Neural progenitor cell (in vitro differentiated cells): ENCODE measurements at regions not wholly inside any gene's neighbourhood (a gene's known extent, or its start where the extent isn't known, plus 50 kb on each side); places are given as distances from the start of the nearest gene placed in this dataset.

ENCODE experiments used
- DNase-seq: peaks from one replicate; pipeline ENCODE4 v3.0.0-alpha.2; 2016; ENCODE audit warnings: low spot score
- H2AFZ ChIP-seq: fragments of 200-600 bp; sonication (generic); replicated peaks from 2 replicates; pipeline ENCODE4 v1.6.1; 2016; ENCODE audit warnings: antibody characterized with exemption
- H3F3A ChIP-seq: fragments of 200-600 bp; sonication (generic); 2 replicates; pipeline ENCODE4 v1.6.1; 2016; ENCODE audit warnings: antibody characterized with exemption, low read depth
- H3K27ac ChIP-seq: fragments of 200-600 bp; sonication (generic); 2 replicates; pipeline ENCODE4 v1.5.1; 2016; ENCODE audit warnings: mild to moderate bottlenecking
- H3K27me3 ChIP-seq: fragments of 200-600 bp; sonication (generic); 2 replicates; pipeline ENCODE4 v1.6.1; 2016; ENCODE audit warnings: mild to moderate bottlenecking, moderate library complexity
- H3K36me3 ChIP-seq: fragments of 200-600 bp; sonication (generic); 2 replicates; pipeline ENCODE4 v1.5.1; 2016
- H3K4me1 ChIP-seq: fragments of 200-600 bp; sonication (generic); 2 replicates; pipeline ENCODE4 v1.6.1; 2016; ENCODE audit warnings: mixed run types
- H3K4me2 ChIP-seq: fragments of 200-600 bp; sonication (generic); 2 replicates; pipeline ENCODE4 v1.6.1; 2016
- H3K4me3 ChIP-seq: fragments of 200-600 bp; sonication (generic); 2 replicates; pipeline ENCODE4 v1.5.1; 2016
- H3K79me2 ChIP-seq: fragments of 200-600 bp; sonication (generic); 2 replicates; pipeline ENCODE4 v1.6.1; 2016; ENCODE audit warnings: low read depth
- H3K9ac ChIP-seq: fragments of 200-600 bp; sonication (generic); 2 replicates; pipeline ENCODE4 v1.6.1; 2016
- H3K9me3 ChIP-seq: fragments of 200-600 bp; sonication (generic); 2 replicates; pipeline ENCODE4 v1.5.1; 2016; ENCODE audit warnings: low read depth
- H4K20me1 ChIP-seq: fragments of 200-600 bp; sonication (generic); 2 replicates; pipeline ENCODE4 v1.6.1; 2016; ENCODE audit warnings: low read depth
- H3K27ac Mint-ChIP-seq: 3 replicates; pipeline ENCODE4 v1.8.0; 2021; ENCODE audit warnings: mixed read lengths
- H3K27me3 Mint-ChIP-seq: 2 replicates; pipeline ENCODE4 v1.8.0; 2022; ENCODE audit warnings: low read depth, mild to moderate bottlenecking, inconsistent platforms, moderate library complexity, mixed read lengths; ENCODE audit not compliant: insufficient read depth
- H3K36me3 Mint-ChIP-seq: 3 replicates; pipeline ENCODE4 v1.8.0; 2021; ENCODE audit warnings: mixed read lengths
- H3K4me1 Mint-ChIP-seq: 3 replicates; pipeline ENCODE4 v1.8.0; 2021; ENCODE audit warnings: mixed read lengths
- H3K4me3 Mint-ChIP-seq: 3 replicates; pipeline ENCODE4 v1.8.0; 2021; ENCODE audit warnings: mild to moderate bottlenecking, moderate library complexity, mixed read lengths
- H3K9me3 Mint-ChIP-seq: 3 replicates; pipeline ENCODE4 v1.8.0; 2020; ENCODE audit warnings: mixed read lengths
- EZH2 ChIP-seq: fragments of 200-600 bp; sonication (generic); IDR thresholded peaks from 2 replicates; pipeline ENCODE4 v1.6.1; 2017; ENCODE audit warnings: antibody characterized with exemption, mild to moderate bottlenecking, moderate library complexity
- EZH2phosphoT487 ChIP-seq: fragments of 200-600 bp; sonication (generic); IDR thresholded peaks from 2 replicates; pipeline ENCODE4 v1.6.1; 2017; ENCODE audit warnings: antibody characterized with exemption
- TF ChIP-seq, protein P1 (sequence below): fragments of 200-600 bp; sonication (generic); IDR thresholded peaks from 2 replicates; pipeline ENCODE4 v1.5.1; 2017; ENCODE audit warnings: antibody characterized with exemption, mild to moderate bottlenecking

DNA sequence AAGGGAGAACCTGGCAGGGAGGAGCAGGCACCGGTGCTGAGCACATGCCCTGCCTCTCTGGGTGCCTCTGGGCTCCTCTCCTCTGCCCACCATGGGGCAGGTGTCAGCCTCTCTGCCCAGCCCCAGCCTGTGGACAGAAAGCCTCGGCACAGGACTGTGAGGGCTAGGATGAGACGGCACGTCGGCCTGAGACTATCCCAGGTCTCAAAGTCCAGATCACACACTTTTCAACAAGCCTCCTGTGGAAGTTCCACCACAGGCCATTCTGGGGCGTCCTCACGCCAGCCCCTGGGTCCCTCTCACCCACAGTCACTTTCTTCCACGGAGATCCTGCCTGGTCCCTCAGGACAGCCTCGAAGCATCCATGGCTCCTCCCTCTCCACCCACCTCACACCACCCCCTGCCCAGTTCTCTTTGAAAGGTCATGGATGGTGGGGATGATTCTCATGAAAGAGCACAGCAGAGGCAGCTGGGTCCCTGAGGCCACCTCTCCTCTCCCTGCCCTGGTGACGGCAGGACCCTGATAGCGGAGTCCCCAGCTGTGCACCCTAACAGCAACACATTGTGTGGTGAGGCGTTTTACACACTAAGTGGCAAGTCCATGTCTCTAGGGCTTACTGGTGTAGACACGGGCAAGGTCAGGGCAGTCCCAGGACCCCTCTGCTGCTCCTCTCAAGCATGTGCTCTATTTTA lies 569.4 kb upstream of the SALL3 start:
- H3K4me3 Mint-ChIP-seq = no peak overlapping the region
- Histone ChIP-seq H3F3A (no peaks in the 10 kb centered on the region), H3K4me1 (no peaks in the 10 kb centered on the region), H3K4me2 (no peak overlapping the region), H2AFZ (no peak overlapping the region), H3K27me3 (no peaks in the 10 kb centered on the region), H3K36me3 (no peaks in the 10 kb centered on the region), H3K4me3 (no peak overlapping the region), H3K79me2 (no peaks in the 10 kb centered on the region), H4K20me1 (no peaks in the 10 kb centered on the region), H3K9ac (no peak overlapping the region), H3K9me3 (no peaks in the 10 kb centered on the region), H3K27ac (no peak overlapping the region)
- H3K36me3 Mint-ChIP-seq = no peaks in the 10 kb centered on the region
- H3K9me3 Mint-ChIP-seq = peaks cover 4% of the 10 kb centered on the region
- peaks cover 10% of the 10 kb centered on the region for H3K4me1 Mint-ChIP-seq
- peak overlapping the region; percentile 76 for H3K27ac Mint-ChIP-seq
- H3K27me3 Mint-ChIP-seq = peaks cover 6% of the 10 kb centered on the region
- no peak for DNase-seq
- no peak for TF ChIP-seq EZH2
- TF ChIP-seq EZH2phosphoT487 = no peak
- TF ChIP-seq, protein P1, sequence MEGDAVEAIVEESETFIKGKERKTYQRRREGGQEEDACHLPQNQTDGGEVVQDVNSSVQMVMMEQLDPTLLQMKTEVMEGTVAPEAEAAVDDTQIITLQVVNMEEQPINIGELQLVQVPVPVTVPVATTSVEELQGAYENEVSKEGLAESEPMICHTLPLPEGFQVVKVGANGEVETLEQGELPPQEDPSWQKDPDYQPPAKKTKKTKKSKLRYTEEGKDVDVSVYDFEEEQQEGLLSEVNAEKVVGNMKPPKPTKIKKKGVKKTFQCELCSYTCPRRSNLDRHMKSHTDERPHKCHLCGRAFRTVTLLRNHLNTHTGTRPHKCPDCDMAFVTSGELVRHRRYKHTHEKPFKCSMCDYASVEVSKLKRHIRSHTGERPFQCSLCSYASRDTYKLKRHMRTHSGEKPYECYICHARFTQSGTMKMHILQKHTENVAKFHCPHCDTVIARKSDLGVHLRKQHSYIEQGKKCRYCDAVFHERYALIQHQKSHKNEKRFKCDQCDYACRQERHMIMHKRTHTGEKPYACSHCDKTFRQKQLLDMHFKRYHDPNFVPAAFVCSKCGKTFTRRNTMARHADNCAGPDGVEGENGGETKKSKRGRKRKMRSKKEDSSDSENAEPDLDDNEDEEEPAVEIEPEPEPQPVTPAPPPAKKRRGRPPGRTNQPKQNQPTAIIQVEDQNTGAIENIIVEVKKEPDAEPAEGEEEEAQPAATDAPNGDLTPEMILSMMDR = no peak

DNA sequence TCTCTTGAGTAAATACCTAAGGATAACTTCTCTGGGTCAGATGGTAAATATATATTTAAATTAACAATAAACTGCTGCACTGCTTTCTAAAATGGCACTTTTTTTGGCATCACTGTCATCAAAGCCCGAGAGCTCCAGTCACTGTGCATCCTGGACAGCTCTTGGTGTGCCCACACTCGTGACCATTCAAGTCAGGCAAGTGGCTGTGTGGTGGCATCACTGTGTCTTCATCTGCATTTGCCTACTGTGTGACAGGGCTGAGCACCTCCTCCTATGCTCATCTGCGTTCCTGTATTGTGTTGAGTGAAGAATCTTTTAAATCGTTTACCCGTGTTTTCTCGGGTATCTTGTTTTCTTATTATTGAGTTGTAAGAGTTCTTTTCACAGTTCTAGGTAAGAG lies 568.1 kb upstream of the SALL3 start:
- H3K9me3 ChIP-seq = no peaks in the 10 kb centered on the region
- Mint-ChIP-seq H3K9me3 (peaks cover 4% of the 10 kb centered on the region), H3K4me1 (peaks cover 10% of the 10 kb centered on the region), H3K36me3 (no peaks in the 10 kb centered on the region), H3K4me3 (no peak overlapping the region), H3K27ac (no peak overlapping the region), H3K27me3 (peaks cover 9% of the 10 kb centered on the region)
- no peak overlapping the region for H3K4me3 ChIP-seq
- H3K27me3 ChIP-seq = no peaks in the 10 kb centered on the region
- H2AFZ ChIP-seq = no peak overlapping the region
- no peak for DNase-seq
- TF ChIP-seq EZH2phosphoT487 (no peak), EZH2 (no peak)
- TF ChIP-seq, protein P1 = no peak
- H3K36me3 ChIP-seq = no peaks in the 10 kb centered on the region
- H3K9ac ChIP-seq = no peak overlapping the region
- H4K20me1 ChIP-seq = no peaks in the 10 kb centered on the region
- H3K4me2 ChIP-seq = no peak overlapping the region
- no peaks in the 10 kb centered on the region for H3K4me1 ChIP-seq
- H3K79me2 ChIP-seq = no peaks in the 10 kb centered on the region
- H3K27ac ChIP-seq = no peak overlapping the region
- H3F3A ChIP-seq = no peaks in the 10 kb centered on the region

DNA sequence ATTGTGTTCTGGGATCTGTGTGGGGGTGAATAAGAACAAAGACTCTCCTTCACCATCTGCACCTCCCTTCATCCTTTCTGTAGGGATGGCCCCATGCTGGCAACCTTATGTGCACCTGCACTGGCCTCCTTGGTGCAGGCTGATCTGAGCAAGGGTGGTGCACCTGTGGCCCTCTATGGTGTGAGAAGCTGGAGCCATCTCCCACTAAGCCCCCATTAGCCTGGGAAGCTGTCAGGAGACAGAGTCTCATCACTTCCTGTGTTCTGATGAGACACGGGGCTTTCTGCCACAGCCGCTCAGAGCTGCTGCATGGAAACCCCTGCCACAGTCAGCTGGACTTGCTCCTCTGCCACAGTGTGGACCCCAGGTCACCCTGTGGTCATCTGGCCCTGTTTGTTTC lies 565.3 kb upstream of the SALL3 start:
- H3K27me3 ChIP-seq = no peaks in the 10 kb centered on the region

More for the DNA sequence above, 565.3 kb upstream of the SALL3 start:
- no peak overlapping the region for H3K4me3 Mint-ChIP-seq
- H3K4me2 ChIP-seq = no peak overlapping the region
- no peak overlapping the region for H3K27ac ChIP-seq
- no peaks in the 10 kb centered on the region for H3K36me3 Mint-ChIP-seq
- no peak overlapping the region for H3K4me3 ChIP-seq
- H3F3A ChIP-seq = no peaks in the 10 kb centered on the region
- no peak overlapping the region for H3K9ac ChIP-seq
- TF ChIP-seq EZH2 (no peak), EZH2phosphoT487 (no peak)
- TF ChIP-seq, protein P1 = no peak
- no peaks in the 10 kb centered on the region for H3K4me1 ChIP-seq
- no peak for DNase-seq
- H3K9me3 Mint-ChIP-seq = peaks cover 4% of the 10 kb centered on the region
- no peaks in the 10 kb centered on the region for H3K79me2 ChIP-seq
- H4K20me1 ChIP-seq = no peaks in the 10 kb centered on the region
- no peak overlapping the region for H2AFZ ChIP-seq
- H3K36me3 ChIP-seq = no peaks in the 10 kb centered on the region
- no peak overlapping the region for H3K27ac Mint-ChIP-seq
- peaks cover 17% of the 10 kb centered on the region for H3K4me1 Mint-ChIP-seq
- H3K27me3 Mint-ChIP-seq = peaks cover 11% of the 10 kb centered on the region
- no peaks in the 10 kb centered on the region for H3K9me3 ChIP-seq
